Breast epithelium (tissue), 3 donors: ENCODE measurements at regions not wholly inside any gene's neighbourhood (a gene's known extent, or its start where the extent isn't known, plus 50 kb on each side); places are given as distances from the start of the nearest gene placed in this dataset.

Experiments
- POLR2A ChIP-seq: fragments of 450-650 bp; IDR thresholded peaks from one replicate; pipeline ENCODE4 v1.6.1; 2016; ENCODE audit warnings: antibody characterized with exemption, mild to moderate bottlenecking, moderate library complexity
- POLR2AphosphoS5 ChIP-seq, 3 donors: sonication (generic); formaldehyde crosslinking; IDR thresholded peaks; one replicate each; pipeline ENCODE4 v1.6.1; 2017; ENCODE audit warnings: antibody characterized with exemption in 3 of 3
- TF ChIP-seq, protein P1 (sequence below), 3 donors: fragments of 450-650 bp; IDR thresholded peaks; one replicate each; pipeline ENCODE4 v1.5.1; 2016 to 2017; ENCODE audit warnings: antibody characterized with exemption in 3 of 3, mild to moderate bottlenecking in 3 of 3, moderate library complexity in 3 of 3

DNA sequence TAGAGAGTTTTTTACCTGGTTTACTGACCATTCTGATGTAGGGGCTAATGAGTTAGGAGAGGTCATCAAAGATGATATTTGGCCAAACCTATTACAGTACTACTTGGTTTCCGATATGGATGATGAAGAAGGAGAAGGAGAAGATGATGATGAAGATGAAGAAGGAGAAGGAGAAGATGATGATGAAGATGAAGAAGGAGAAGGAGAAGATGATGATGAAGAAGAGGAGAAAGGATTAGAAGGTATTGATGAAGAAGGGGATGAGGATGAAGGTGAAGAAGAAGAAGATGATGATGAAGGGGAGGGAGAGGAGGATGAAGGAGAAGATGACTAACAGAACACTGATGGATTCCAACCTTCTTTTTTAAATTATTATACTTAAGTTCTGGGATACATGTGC, 196.6 kb downstream of the TMX1 start:
- TF ChIP-seq POLR2AphosphoS5 (IDR thresholded peaks at IDR 0.05) = no peak
- TF ChIP-seq, protein P1, sequence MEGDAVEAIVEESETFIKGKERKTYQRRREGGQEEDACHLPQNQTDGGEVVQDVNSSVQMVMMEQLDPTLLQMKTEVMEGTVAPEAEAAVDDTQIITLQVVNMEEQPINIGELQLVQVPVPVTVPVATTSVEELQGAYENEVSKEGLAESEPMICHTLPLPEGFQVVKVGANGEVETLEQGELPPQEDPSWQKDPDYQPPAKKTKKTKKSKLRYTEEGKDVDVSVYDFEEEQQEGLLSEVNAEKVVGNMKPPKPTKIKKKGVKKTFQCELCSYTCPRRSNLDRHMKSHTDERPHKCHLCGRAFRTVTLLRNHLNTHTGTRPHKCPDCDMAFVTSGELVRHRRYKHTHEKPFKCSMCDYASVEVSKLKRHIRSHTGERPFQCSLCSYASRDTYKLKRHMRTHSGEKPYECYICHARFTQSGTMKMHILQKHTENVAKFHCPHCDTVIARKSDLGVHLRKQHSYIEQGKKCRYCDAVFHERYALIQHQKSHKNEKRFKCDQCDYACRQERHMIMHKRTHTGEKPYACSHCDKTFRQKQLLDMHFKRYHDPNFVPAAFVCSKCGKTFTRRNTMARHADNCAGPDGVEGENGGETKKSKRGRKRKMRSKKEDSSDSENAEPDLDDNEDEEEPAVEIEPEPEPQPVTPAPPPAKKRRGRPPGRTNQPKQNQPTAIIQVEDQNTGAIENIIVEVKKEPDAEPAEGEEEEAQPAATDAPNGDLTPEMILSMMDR (IDR thresholded peaks at IDR 0.05) = no peak
- no peak for TF ChIP-seq POLR2A
